WERI-Rb-1 (cell line): ENCODE measurements at regions not wholly inside any gene's neighbourhood (a gene's known extent, or its start where the extent isn't known, plus 50 kb on each side); places are given as distances from the start of the nearest gene placed in this dataset.

Source experiments
- DNase-seq: peaks from one replicate; pipeline ENCODE4 v3.0.0-alpha.2; 2020
- H3K27ac ChIP-seq: fragments of 250-450 bp; sonication (Bioruptor Pico); 2 replicates; pipeline ENCODE4 v1.5.1; 2020; ENCODE audit warnings: mild to moderate bottlenecking, moderate library complexity
- H3K27me3 ChIP-seq: fragments of 250-450 bp; sonication (Bioruptor Pico); 2 replicates; pipeline ENCODE4 v1.5.1; 2021; ENCODE audit warnings: mild to moderate bottlenecking, low read depth, moderate library complexity; ENCODE audit not compliant: insufficient read depth, severe bottlenecking
- H3K36me3 ChIP-seq: fragments of 250-450 bp; sonication (Bioruptor Pico); 2 replicates; pipeline ENCODE4 v1.5.1; 2020; ENCODE audit warnings: mild to moderate bottlenecking, moderate library complexity
- H3K4me3 ChIP-seq: 2 replicates; pipeline ENCODE4 v1.5.1; 2011; ENCODE audit warnings: low read depth, mild to moderate bottlenecking, control low read depth, low read length
- H3K9me3 ChIP-seq: fragments of 250-450 bp; sonication (Bioruptor Pico); 2 replicates; pipeline ENCODE4 v1.5.1; 2021; ENCODE audit warnings: mild to moderate bottlenecking, moderate library complexity; ENCODE audit not compliant: severe bottlenecking
- CTCF ChIP-seq: IDR thresholded peaks from 2 replicates; pipeline ENCODE4 v1.5.1; 2011; ENCODE audit warnings: low read depth, mild to moderate bottlenecking, control low read depth, inconsistent platforms, low read length

GRCh38 chr14:55752580-55753390, 172.8 kb downstream of the KTN1 start:
- no peak for DNase-seq
- Histone ChIP-seq H3K4me3 (no peak overlapping the region), H3K36me3 (no peaks in the 10 kb centered on the region), H3K9me3 (no peaks in the 10 kb centered on the region), H3K27ac (no peak overlapping the region), H3K27me3 (no peaks in the 10 kb centered on the region)
- TF ChIP-seq CTCF = no peak

- DNase-seq = no peak
Measured at GRCh38 chr14:55754471-55754870, 174.5 kb downstream of the KTN1 start.

DNA sequence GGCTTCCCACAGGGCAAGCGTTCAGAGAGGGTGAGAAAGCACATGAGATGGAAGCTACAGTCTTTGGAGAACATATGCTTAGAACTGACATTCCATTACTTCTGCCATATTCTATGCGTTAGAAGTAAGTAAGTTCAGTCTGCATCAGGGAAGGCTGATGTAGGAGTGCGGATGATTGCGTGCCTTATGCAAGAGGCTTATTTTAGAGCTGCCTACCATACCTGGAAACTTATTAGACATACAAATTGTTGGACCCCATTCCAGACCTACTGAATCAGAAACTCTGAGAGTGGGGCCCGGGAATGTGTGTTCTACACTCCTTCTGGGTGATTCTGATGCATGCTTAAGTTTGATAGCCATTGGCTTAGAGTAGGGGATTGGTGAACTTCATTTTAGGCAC, 174.9 kb downstream of the KTN1 start:
- Histone ChIP-seq H3K9me3 (no peaks in the 10 kb centered on the region), H3K36me3 (no peaks in the 10 kb centered on the region), H3K27me3 (no peaks in the 10 kb centered on the region), H3K4me3 (no peak overlapping the region), H3K27ac (no peak overlapping the region)
- no peak for DNase-seq
- TF ChIP-seq CTCF = no peak

More at GRCh38 chr14:55754471-55754870, 174.5 kb downstream of the KTN1 start:
- Histone ChIP-seq H3K9me3 (no peaks in the 10 kb centered on the region), H3K27me3 (no peaks in the 10 kb centered on the region), H3K4me3 (no peak overlapping the region), H3K27ac (no peak overlapping the region), H3K36me3 (no peaks in the 10 kb centered on the region)
- no peak for TF ChIP-seq CTCF

DNA sequence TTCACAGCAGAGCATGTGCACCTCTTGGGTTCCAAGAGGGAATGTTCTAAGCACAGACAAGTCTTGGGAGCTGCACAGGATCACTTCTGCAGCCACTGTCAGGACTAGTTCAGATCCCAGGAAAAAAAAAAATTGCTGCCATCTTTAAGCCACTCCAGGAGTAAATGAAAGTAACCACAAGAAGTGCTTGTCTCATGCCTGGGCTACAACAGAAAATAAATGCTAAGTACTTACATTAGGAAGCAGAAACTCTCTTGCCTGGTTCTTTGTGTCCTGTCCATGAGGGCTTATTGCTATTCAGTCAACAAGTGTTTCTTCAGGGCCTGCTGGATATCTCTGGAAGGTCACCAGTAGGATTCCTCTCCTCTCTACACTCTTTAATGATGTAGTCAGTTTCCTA, 176.1 kb downstream of the KTN1 start:
- Histone ChIP-seq H3K27ac (no peak overlapping the region), H3K4me3 (no peak overlapping the region), H3K36me3 (no peaks in the 10 kb centered on the region), H3K9me3 (no peaks in the 10 kb centered on the region), H3K27me3 (no peaks in the 10 kb centered on the region)
- no peak for DNase-seq
- no peak for TF ChIP-seq CTCF

GRCh38 chr14:55756557-55756956, 176.6 kb downstream of the KTN1 start:
- H3K4me3 ChIP-seq = no peak overlapping the region
- no peak for DNase-seq
- H3K27ac ChIP-seq = no peak overlapping the region
- H3K27me3 ChIP-seq = no peaks in the 10 kb centered on the region
- no peaks in the 10 kb centered on the region for H3K36me3 ChIP-seq
- H3K9me3 ChIP-seq = no peaks in the 10 kb centered on the region
- no peak for TF ChIP-seq CTCF

DNA sequence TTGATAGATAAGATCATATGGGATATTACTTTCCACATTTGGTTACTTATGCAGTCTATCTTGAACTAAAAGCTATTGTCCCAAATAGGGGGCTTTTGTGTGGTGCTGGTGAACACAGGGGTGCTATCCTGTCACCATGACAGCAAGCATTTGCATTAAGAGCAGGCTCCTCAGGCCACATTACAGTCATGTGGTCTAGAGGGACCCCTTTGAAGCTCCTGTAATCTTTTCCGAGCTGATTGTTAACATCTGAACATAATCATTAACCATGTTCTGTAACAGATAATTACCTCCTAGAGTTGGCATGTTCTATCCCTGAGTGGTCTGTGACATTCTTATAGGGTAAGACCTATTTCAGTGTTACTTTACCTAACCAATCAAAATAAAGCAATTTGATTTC, 178.8 kb downstream of the KTN1 start:
- no peak overlapping the region for H3K27ac ChIP-seq
- H3K9me3 ChIP-seq = no peaks in the 10 kb centered on the region
- no peaks in the 10 kb centered on the region for H3K27me3 ChIP-seq
- H3K4me3 ChIP-seq = no peak overlapping the region
- no peaks in the 10 kb centered on the region for H3K36me3 ChIP-seq
- TF ChIP-seq CTCF = no peak
- DNase-seq = no peak
